ENCODE measurements at regions not wholly inside any gene's neighbourhood (a gene's known extent, or its start where the extent isn't known, plus 50 kb on each side); places are given as distances from the start of the nearest gene placed in this dataset.

- DNase-seq = no peak
Measured at GRCh38 chr3:177928172-177928873, 607.9 kb upstream of the KCNMB2 start.

DNA sequence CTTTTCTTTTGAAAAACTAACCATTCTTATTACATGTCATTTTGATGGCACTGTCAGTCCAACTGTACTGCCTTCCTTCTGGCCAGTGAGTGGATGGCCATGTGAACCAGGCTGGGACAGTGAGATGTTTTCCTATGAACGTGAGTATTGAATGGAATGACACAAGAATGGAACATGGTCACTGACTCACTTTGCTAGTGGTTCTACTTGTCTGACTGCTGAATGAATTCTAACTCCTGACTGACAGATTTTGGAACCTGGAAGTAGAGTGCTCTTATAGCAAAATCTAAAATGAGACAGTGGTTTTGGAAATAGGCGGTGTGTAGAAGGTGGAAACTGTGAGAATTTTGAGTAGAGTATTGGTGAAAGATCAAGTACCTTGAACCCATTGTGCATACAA is 606.9 kb upstream of the KCNMB2 start:
- DNase-seq = no peak

DNA sequence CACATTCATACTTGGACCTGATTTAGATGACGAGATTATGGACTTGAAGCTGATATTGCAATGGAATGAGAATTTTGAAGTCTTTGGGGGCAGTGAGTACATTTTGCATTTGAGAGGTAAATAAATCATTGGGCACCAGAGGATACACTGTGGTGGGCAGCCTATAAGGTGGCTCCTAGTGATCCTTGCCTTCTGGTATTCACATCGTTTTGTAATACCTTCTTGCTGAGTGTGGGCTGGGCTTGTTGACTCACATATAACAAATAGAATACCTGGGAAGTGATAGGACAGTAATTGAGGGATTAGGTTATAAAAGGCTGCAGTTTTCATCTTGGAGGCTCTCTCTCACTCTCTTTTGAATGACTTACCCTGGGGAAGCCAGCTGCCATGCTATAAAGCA is 605.5 kb upstream of the KCNMB2 start:
- no peak for DNase-seq

DNA sequence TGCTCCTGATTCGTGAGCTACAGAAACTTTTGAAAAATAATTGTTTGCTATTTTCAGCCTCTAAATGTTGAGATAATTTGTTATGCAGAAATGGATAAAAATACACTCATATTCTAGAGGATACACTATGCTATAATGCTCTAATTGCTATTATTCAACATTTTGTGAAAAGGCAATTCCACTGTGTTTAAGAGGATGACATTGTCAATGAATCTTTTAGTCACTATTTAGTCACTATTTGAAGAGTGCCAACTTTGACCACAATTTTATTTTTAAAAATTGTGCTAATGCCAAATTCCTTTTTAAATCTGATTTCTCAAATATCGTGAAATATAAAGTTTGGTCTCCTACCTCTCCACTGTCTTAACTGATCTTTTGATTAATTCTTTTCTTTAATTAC is 604.9 kb upstream of the KCNMB2 start:
- DNase-seq = no peak

GRCh38 chr3:177932346-177932745 is 603.9 kb upstream of the KCNMB2 start:
- DNase-seq = no peak

DNA sequence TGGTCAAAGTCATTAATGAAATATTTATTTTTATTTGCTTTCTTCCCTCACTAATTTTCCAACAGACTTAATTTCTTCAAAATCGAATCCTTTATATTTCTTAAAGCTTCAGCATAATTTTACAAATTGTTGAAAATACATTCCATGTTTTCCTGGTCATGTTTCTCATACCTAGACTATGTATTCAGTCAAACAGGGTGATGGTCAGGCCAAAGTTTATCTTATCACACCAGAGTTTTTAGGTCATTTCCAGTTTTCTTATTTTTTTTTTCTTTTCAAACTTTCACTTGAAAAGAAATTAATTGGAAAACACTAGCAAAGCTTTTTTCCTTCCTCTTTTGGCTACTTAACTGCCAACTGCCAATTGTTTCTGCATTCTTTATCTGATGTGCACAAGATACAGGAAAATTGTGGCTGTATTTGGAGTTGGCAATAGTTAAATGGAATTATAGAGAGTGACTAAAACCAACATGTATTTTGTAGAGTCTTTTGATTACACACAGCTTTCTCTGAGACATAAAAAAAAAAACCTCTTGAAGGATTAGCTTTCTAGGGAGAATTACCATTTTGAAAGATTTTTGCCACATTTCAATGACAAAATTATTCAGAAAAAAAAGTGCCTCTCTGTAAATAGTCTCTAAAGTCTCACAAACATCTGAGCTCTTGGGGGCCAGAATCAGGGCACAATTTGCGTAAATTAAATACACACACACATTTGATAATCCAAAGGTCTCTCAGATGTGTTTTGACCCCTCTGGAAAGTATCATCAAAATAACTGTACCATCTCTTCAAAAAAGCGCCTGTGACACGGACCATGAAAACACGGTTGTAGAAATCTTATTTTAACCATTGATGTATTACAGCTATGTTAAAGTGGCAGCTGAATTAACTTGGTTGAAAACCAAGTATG is 603.2 kb upstream of the KCNMB2 start:
- DNase-seq = no peak

GRCh38 chr3:177934001-177934891 is 602.0 kb upstream of the KCNMB2 start:
- no peak for DNase-seq

DNA sequence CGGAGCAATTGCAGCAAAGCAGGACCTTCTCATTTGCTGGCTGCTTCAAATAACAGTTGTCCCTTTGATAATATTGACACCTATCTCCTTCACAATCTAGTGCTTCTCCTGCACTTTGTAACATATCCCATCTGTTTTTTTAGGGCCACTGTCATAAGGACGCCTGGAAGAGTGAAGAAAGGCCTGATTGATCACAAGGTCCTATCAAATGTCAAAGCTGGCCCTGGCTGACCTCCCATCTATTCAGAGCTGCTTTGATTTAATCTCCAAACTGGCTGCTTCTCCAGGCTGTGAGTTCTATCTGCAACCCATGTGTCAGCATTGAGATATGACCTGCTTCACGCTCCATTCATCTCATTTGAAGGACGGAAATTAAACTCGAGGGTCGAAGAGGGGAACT is 601.2 kb upstream of the KCNMB2 start:
- DNase-seq = no peak

DNA sequence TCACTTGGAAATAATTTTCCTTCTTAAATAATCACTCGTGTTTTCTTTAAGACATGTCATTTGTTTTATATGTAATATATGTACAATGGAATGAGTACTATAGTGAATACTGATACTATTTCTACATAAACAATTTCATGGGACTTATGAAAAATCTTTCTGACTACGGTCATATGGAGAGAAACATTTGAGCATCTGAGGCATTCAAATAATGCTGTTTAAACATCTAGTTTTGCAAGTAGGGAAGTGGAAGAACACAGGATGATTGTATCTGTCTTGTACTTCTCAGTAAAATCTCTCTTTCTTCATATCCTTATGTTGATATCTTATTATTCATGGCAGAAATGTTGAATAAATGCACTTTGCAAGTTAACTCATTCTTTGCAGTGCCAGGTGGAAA is 599.5 kb upstream of the KCNMB2 start:
- no peak for DNase-seq

- DNase-seq = no peak
Measured at GRCh38 chr3:177942911-177943310, 593.3 kb upstream of the KCNMB2 start.

DNA sequence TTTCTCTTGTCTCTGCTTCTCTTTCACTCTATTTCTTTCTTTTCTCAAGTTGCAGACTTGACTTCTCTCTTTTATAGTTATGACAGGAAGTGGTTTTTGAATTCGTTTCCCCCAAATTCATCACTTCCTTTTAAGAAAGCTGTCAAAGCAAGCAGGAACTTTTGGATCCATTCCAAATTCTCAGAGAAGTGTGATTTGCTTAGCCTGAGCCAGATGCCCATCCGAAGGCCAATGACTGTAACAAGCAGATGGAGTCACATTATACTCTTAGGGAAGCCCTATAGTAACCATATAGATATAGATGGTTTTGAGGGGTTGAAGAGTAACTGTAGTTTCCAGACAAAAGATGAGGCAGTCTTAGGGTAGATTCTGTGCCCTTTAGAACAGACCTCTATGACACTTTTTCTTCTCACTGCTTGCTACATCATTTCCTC is 592.0 kb upstream of the KCNMB2 start:
- DNase-seq = no peak

GRCh38 chr3:177946048-177946447 is 590.2 kb upstream of the KCNMB2 start:
- DNase-seq = no peak

DNA sequence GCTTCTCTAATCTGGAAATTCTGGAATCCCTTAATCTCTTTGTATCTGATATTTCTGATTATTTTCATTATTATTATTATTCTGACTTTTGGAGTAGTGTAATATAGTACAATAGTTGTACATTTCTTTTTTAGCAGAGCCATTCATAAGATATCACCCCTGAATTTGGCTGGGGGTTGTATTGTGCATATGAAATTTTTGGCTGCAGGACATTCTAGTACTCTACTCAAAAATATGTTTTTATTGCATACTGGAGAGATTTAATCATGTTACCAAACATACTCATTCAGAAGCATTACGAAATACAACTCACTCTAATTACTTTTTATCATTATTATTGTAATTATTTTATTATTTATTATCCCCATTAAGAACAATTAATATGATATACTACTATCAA is 589.7 kb upstream of the KCNMB2 start:
- no peak for DNase-seq

DNA sequence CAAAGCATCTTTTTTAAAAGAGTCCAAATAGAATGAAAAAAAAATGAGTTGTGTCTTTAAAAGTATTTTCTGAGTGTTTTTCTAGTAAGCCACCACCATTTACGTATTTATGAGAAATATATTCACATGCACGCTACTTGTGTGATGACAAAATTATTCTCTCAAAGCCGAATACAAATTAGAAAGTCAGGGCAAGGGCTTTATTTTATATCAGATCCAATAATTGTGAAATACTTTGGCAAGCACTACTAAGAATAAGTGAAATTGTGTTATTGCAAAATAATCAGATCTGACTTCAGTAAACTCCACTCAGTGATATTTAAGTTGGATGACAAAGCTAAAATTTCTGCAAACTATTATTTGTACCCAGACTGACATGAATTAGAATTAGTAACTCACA is 589.3 kb upstream of the KCNMB2 start:
- DNase-seq = no peak

- DNase-seq = no peak
Measured at GRCh38 chr3:177947901-177948300, 588.3 kb upstream of the KCNMB2 start.

GRCh38 chr3:177948716-177949425 is 587.4 kb upstream of the KCNMB2 start:
- no peak for DNase-seq

DNA sequence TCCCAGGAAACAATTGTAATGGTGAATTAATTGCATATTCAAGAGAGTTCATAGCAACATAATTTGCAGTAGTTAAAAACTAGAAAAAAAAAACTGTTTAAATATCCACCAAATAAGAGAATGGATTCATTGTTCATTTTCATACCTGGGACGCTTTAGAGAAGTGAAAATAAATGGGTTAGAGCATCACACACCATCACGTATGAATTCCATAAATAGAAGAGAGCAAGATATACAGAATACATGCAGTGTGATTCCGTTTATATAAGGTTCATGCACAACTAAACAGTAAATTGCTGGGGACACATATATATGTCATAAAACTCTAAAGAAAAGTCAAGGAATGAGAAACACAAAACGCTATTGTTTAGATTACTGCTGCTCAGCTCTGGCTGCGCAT is 577.0 kb upstream of the KCNMB2 start:
- DNase-seq = no peak

DNA sequence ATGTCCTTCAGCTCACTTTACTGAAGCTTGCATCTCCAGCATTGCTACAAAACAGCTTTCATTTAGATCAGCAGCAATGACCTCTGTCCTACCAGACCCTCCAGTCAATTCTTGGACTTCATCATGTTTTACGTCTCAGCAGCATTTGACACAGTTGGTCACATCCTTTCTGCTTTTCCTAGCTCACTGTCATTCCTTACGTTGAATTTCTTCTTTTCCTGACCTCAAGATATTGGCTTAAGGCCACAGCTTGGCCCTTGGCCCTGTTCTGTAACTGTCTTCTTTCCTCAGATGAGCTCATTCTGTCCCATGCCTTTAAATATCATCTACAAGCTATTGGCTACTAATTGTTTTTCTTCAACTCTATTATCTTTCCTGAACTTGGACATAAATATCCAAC is 576.2 kb upstream of the KCNMB2 start:
- DNase-seq = no peak

GRCh38 chr3:177960722-177961121 is 575.5 kb upstream of the KCNMB2 start:
- DNase-seq = no peak

- DNase-seq = no peak
Measured at GRCh38 chr3:177961784-177962183, 574.5 kb upstream of the KCNMB2 start.

DNA sequence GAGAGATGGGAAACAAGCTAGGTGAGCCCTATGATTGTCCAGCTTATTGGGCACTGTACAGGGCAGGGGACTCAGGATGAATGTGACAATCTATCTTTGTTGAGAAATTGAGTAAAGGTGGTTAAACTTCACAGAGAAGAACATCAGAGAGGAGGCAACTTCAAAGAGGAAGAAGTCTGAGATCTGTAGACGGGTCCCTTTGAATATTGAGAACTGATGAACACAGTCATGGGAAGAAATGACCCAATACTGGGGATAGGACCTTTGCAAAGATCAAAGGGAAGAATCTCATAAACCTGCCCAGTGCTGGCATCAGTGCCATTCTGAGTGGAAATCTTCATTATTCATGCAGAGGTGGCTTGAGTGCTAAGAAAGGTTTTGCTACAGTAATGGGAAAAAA is 569.7 kb upstream of the KCNMB2 start:
- DNase-seq = no peak

GRCh38 chr3:177968891-177969290 is 567.3 kb upstream of the KCNMB2 start:
- no peak for DNase-seq
